GM10266 (cell line): ENCODE measurements at regions not wholly inside any gene's neighbourhood (a gene's known extent, or its start where the extent isn't known, plus 50 kb on each side); places are given as distances from the start of the nearest gene placed in this dataset.

Experiments used
- DNase-seq: peaks from one replicate; pipeline ENCODE4 v3.0.0; 2012; ENCODE audit errors: extremely low spot score
- CTCF ChIP-seq: IDR thresholded peaks from 2 replicates; pipeline ENCODE4 v1.5.1; 2012; ENCODE audit warnings: mild to moderate bottlenecking, low read depth; ENCODE audit not compliant: control insufficient read depth, insufficient read depth; ENCODE audit errors: missing control alignments

GRCh38 chr5:71932655-71933338 lies 174.5 kb upstream of the MAP1B start:
- TF ChIP-seq CTCF = no peak
- no peak for DNase-seq

- TF ChIP-seq CTCF = no peak
- DNase-seq = no peak
Observed at GRCh38 chr5:71934322-71934721, 173.0 kb upstream of the MAP1B start.

GRCh38 chr5:71937921-71938698 lies 169.2 kb upstream of the MAP1B start:
- no peak for TF ChIP-seq CTCF
- no peak for DNase-seq

GRCh38 chr5:71938895-71939294 lies 168.4 kb upstream of the MAP1B start:
- TF ChIP-seq CTCF = no peak
- DNase-seq = no peak

GRCh38 chr5:71939452-71940230 lies 167.6 kb upstream of the MAP1B start:
- no peak for DNase-seq
- no peak for TF ChIP-seq CTCF

GRCh38 chr5:71943874-71944273 lies 163.4 kb upstream of the MAP1B start:
- no peak for TF ChIP-seq CTCF
- no peak for DNase-seq

DNA sequence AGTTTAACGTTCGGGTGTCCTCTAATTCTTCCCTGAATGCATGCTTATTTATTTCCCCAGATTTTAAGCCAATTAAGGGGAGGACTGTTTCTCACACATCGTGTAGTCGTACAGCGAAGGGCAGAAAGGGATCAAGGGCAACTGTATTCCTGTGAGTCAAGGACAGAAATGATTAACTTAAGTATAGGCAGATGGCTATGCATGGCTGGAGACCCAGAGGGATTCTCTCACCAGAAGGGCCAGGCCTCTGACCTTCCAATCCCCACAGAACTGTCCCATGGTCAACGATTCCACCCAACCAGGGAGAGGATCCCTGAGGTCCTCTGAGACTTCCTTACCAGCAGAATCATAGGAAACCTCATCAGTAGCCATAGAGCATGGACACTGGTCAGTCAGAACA lies 161.8 kb upstream of the MAP1B start:
- no peak for TF ChIP-seq CTCF
- DNase-seq = no peak
